PC-3 (cell line): ENCODE measurements at regions not wholly inside any gene's neighbourhood (a gene's known extent, or its start where the extent isn't known, plus 50 kb on each side); places are given as distances from the start of the nearest gene placed in this dataset.

Source experiments
- CTCF ChIP-seq: fragments of 300-600 bp; sonication (generic); conservative IDR thresholded peaks from 2 replicates; pipeline ENCODE4 v1.5.1; 2017; ENCODE audit warnings: antibody characterized with exemption, low read depth, mild to moderate bottlenecking, low read length
- EZH2 ChIP-seq: fragments of 300-600 bp; sonication (generic); IDR thresholded peaks from one replicate; pipeline ENCODE4 v1.6.1; 2017; ENCODE audit warnings: antibody characterized with exemption, mild to moderate bottlenecking, low read length; ENCODE audit not compliant: unreplicated experiment
- EZH2phosphoT487 ChIP-seq: fragments of 300-600 bp; sonication (generic); IDR thresholded peaks from 2 replicates; pipeline ENCODE4 v1.6.1; 2018; ENCODE audit warnings: mild to moderate bottlenecking, antibody characterized with exemption, low read length, borderline replicate concordance

DNA sequence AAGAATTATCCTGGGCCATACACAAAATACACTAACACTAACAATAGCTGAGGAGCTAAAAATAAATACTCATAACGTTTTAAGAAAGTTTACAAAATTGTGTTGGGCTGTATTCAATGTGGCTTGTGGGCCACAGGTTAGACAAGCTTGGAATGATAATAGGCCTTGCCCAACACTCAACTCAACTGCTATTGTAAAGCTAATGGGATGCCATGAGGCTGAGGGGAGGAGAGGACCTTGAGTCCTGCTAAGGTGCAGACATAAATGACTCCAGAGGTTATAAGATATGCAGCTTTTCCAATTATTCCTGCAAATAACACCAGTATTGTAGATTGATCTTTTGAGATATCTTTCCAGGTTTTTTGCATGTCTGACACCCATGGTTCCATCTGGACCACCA is 97.0 kb downstream of the FCRL5 start:
- TF ChIP-seq CTCF (no peak), EZH2phosphoT487 (no peak), EZH2 (no peak)
